Gastrocnemius medialis (tissue), 4 donors: ENCODE measurements at regions not wholly inside any gene's neighbourhood (a gene's known extent, or its start where the extent isn't known, plus 50 kb on each side); places are given as distances from the start of the nearest gene placed in this dataset.

Experiments used
- ATAC-seq, 2 donors: fragments of 150-250 bp; one replicate each; pipeline ENCODE4 v1.9.1; 2016
- DNase-seq, 2 donors: peaks; one replicate each; pipeline ENCODE4 v3.0.0-alpha.2; 2019
- H3K27ac ChIP-seq, 4 donors: fragments of 200-600 bp; sonication (generic); 1 replicate in 1 of 4; 2 replicates in 3 of 4; pipeline ENCODE4 v1.5.1; 2016 to 2018; ENCODE audit warnings: mild to moderate bottlenecking in 2 of 4, moderate library complexity in 1 of 4
- H3K27me3 ChIP-seq, 3 donors: fragments of 200-600 bp; sonication (generic) in 2 of 3; 1 replicate in 1 of 3; 2 replicates in 2 of 3; pipeline versions ENCODE4 v1.5.1 to v1.6.0; 2016 to 2019; ENCODE audit warnings: mild to moderate bottlenecking in 1 of 3, moderate library complexity in 1 of 3
- H3K36me3 ChIP-seq, 2 donors: fragments of 200-600 bp; sonication (generic) in 1 of 2; one replicate each; pipeline ENCODE4 v1.5.1; 2017 to 2018
- H3K4me1 ChIP-seq, 2 donors: fragments of 200-600 bp; sonication (generic) in 1 of 2; one replicate each; pipeline ENCODE4 v1.5.1; 2016 to 2017; ENCODE audit warnings: mild to moderate bottlenecking in 2 of 2
- H3K4me3 ChIP-seq, 4 donors: fragments of 200-600 bp; sonication (generic) in 3 of 4; 1 replicate in 1 of 4; 2 replicates in 3 of 4; pipeline ENCODE4 v1.5.1; 2016 to 2019; ENCODE audit warnings: mild to moderate bottlenecking in 2 of 4
- H3K9me3 ChIP-seq, 3 donors: fragments of 200-600 bp; sonication (generic) in 2 of 3; 1 replicate in 1 of 3; 2 replicates in 2 of 3; pipeline ENCODE4 v1.5.1; 2016 to 2019
- CTCF ChIP-seq, 5 experiments: fragments of 450-650 bp in 3 of 5; fragments of 200-600 bp in 2 of 5; sonication (generic) in 2 of 5; IDR thresholded peaks in 4 of 5; conservative IDR thresholded peaks in 1 of 5; 1 replicate in 4 of 5; 2 replicates in 1 of 5; pipeline ENCODE4 v1.5.1; 2016 to 2019; ENCODE audit warnings: antibody characterized with exemption in 5 of 5, mild to moderate bottlenecking in 3 of 5, moderate library complexity in 3 of 5
- POLR2A ChIP-seq, 2 donors: fragments of 450-650 bp; IDR thresholded peaks; one replicate each; pipeline ENCODE4 v1.6.1; 2017; ENCODE audit warnings: antibody characterized with exemption in 2 of 2, mild to moderate bottlenecking in 2 of 2, moderate library complexity in 2 of 2
- in situ Hi-C, 4 donors: fragments of 200-750 bp; cut with MboI; loops; one replicate each; pipeline versions ENCODE4 v1.15.0 to v1.8.0; 2017; ENCODE audit warnings: low sequenced_read_pairs in 4 of 4
- intact Hi-C: fragments of 100-400 bp; cut with DNase I; formaldehyde crosslinking; loops from one replicate; pipeline ENCODE4 v1.15.1; 2023; ENCODE audit warnings: low total_unique reads

- intact Hi-C loops: no loop called here
- H3K4me3 ChIP-seq: no peak overlapping the region
- DNase-seq (no peak), ATAC-seq (no peak)
- TF ChIP-seq POLR2A (IDR thresholded peaks at IDR 0.05) (no peak), CTCF (IDR thresholded peaks at IDR 0.05 in 4 of 5, conservative IDR thresholded peaks at IDR 0.05 in 1 of 5) (no peak)
- in situ Hi-C loops: loop anchor here in 1 of 4 donors (25.0 kb wide), 1 partner anchor 655 kb away; no protein-coding TSS in a partner anchor
- no peaks in the 10 kb centered on the region for H3K9me3 ChIP-seq
- H3K27ac ChIP-seq: no peak overlapping the region
- no peaks in the 10 kb centered on the region for H3K36me3 ChIP-seq
- no peaks in the 10 kb centered on the region for H3K27me3 ChIP-seq
- no peaks in the 10 kb centered on the region for H3K4me1 ChIP-seq
Observed at GRCh38 chr14:54191846-54192245, 205.0 kb upstream of the CDKN3 start.

GRCh38 chr14:54192610-54193009, 204.2 kb upstream of the CDKN3 start:
- no peak overlapping the region for H3K27ac ChIP-seq
- intact Hi-C loops: no loop called here
- TF ChIP-seq CTCF (IDR thresholded peaks at IDR 0.05 in 4 of 5, conservative IDR thresholded peaks at IDR 0.05 in 1 of 5): no peak
- no peak for TF ChIP-seq POLR2A (IDR thresholded peaks at IDR 0.05)
- DNase-seq: no peak
- in situ Hi-C loops: loop anchor here in 1 of 4 donors (25.0 kb wide), 1 partner anchor 655 kb away; no protein-coding TSS in a partner anchor
- H3K4me1 ChIP-seq: no peaks in the 10 kb centered on the region
- no peak for ATAC-seq
- no peak overlapping the region for H3K4me3 ChIP-seq
- no peaks in the 10 kb centered on the region for H3K27me3 ChIP-seq
- no peaks in the 10 kb centered on the region for H3K36me3 ChIP-seq
- no peaks in the 10 kb centered on the region for H3K9me3 ChIP-seq

GRCh38 chr14:54193871-54194270, 202.9 kb upstream of the CDKN3 start:
- H3K27ac ChIP-seq: no peak overlapping the region
- ATAC-seq (no peak), DNase-seq (no peak)
- H3K36me3 ChIP-seq: no peaks in the 10 kb centered on the region
- in situ Hi-C loops (loop anchor here in 1 of 4 donors (25.0 kb wide), 1 partner anchor 657 kb away; no protein-coding TSS in a partner anchor), intact Hi-C loops (no loop called here)
- no peaks in the 10 kb centered on the region for H3K4me1 ChIP-seq
- H3K4me3 ChIP-seq: no peak overlapping the region
- TF ChIP-seq CTCF (IDR thresholded peaks at IDR 0.05 in 4 of 5, conservative IDR thresholded peaks at IDR 0.05 in 1 of 5) (no peak), POLR2A (IDR thresholded peaks at IDR 0.05) (no peak)
- H3K27me3 ChIP-seq: no peaks in the 10 kb centered on the region
- H3K9me3 ChIP-seq: no peaks in the 10 kb centered on the region

- ATAC-seq (no peak), DNase-seq (no peak)
- Histone ChIP-seq H3K4me1 (no peaks in the 10 kb centered on the region), H3K27ac (no peak overlapping the region), H3K4me3 (no peak overlapping the region), H3K27me3 (no peaks in the 10 kb centered on the region), H3K9me3 (no peaks in the 10 kb centered on the region), H3K36me3 (no peaks in the 10 kb centered on the region)
- TF ChIP-seq CTCF (IDR thresholded peaks at IDR 0.05 in 4 of 5, conservative IDR thresholded peaks at IDR 0.05 in 1 of 5) (no peak), POLR2A (IDR thresholded peaks at IDR 0.05) (no peak)
- in situ Hi-C loops: loop anchor here in 1 of 4 donors (25.0 kb wide), 1 partner anchor 657 kb away; no protein-coding TSS in a partner anchor
- intact Hi-C loops: no loop called here
Observed at GRCh38 chr14:54194501-54194900, 202.3 kb upstream of the CDKN3 start.

- no peaks in the 10 kb centered on the region for H3K36me3 ChIP-seq
- no peak overlapping the region for H3K4me3 ChIP-seq
- no peaks in the 10 kb centered on the region for H3K27me3 ChIP-seq
- in situ Hi-C loops (loop anchor here in 1 of 4 donors (25.0 kb wide), 1 partner anchor 660 kb away; no protein-coding TSS in a partner anchor), intact Hi-C loops (no loop called here)
- no peaks in the 10 kb centered on the region for H3K9me3 ChIP-seq
- no peaks in the 10 kb centered on the region for H3K4me1 ChIP-seq
- ATAC-seq (no peak), DNase-seq (no peak)
- no peak overlapping the region for H3K27ac ChIP-seq
- TF ChIP-seq POLR2A (IDR thresholded peaks at IDR 0.05) (no peak), CTCF (IDR thresholded peaks at IDR 0.05 in 4 of 5, conservative IDR thresholded peaks at IDR 0.05 in 1 of 5) (no peak)
Observed at GRCh38 chr14:54197369-54197768, 199.4 kb upstream of the CDKN3 start.
